Retinal pigment epithelial cell (primary cell): ENCODE measurements at regions not wholly inside any gene's neighbourhood (a gene's known extent, or its start where the extent isn't known, plus 50 kb on each side); places are given as distances from the start of the nearest gene placed in this dataset.

ENCODE experiments used
- DNase-seq: peaks from one replicate; pipeline ENCODE4 v3.0.0-alpha.2; 2010; ENCODE audit warnings: low read depth
- H3K4me3 ChIP-seq: 2 replicates; pipeline ENCODE4 v1.5.1; 2011; ENCODE audit warnings: mild to moderate bottlenecking, low read length, control low read depth, moderate library complexity
- CTCF ChIP-seq: conservative IDR thresholded peaks from 2 replicates; pipeline ENCODE4 v1.5.1; 2011; ENCODE audit warnings: low read depth, low read length, control low read depth, inconsistent platforms

DNA sequence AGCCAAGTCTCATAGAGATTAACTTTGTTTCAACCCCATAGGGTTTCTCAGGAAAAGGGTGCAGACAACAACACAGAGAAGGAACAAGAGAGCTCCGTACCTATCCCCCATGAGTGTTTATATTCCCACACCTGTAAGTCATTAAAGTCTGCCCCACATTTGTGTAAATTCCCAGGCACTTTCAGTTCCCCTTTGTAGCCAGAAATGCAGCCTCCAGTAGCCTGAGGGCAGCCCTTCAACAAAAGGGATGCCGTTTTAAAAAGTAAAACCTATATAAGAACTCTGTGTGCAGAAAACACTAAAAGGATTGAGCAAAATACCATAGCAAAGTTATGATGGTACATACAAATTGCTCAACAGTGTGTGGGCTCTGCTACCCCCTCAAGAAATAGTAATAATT lies 59.7 kb upstream of the TMEM108 start:
- no peak for TF ChIP-seq CTCF
- no peak for DNase-seq
- H3K4me3 ChIP-seq: no peak overlapping the region

DNA sequence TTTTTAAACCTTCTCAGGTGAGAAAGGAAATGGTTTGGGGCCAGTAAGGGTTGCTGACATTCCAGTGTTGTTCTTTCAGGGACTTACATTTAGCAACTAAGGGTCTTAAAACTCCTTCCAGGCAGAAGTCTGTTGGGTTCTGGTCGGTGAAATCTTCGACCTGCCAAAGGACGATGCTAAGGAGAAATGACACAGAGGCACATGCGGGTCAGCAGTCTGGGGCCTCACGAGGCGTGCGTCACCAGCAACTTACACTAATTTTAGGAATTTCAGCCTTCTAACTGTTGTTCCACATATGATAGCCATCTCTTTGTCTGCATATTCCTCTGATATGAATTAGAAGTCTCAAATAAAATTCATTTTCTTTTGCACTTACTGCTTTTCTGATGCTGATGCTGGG lies 64.1 kb upstream of the TMEM108 start:
- TF ChIP-seq CTCF: no peak
- peak; percentile 7 for DNase-seq
- no peak overlapping the region for H3K4me3 ChIP-seq

- DNase-seq: no peak
- TF ChIP-seq CTCF: no peak
- no peak overlapping the region for H3K4me3 ChIP-seq
Observed at GRCh38 chr3:132973441-132973840, 64.8 kb upstream of the TMEM108 start.

- no peak for TF ChIP-seq CTCF
- H3K4me3 ChIP-seq: no peak overlapping the region
- no peak for DNase-seq
Observed at GRCh38 chr3:132972333-132972732, 65.9 kb upstream of the TMEM108 start.

- no peak for TF ChIP-seq CTCF
- H3K4me3 ChIP-seq: no peak overlapping the region
- no peak for DNase-seq
Observed at GRCh38 chr3:132966374-132966773, 71.8 kb upstream of the TMEM108 start.

DNA sequence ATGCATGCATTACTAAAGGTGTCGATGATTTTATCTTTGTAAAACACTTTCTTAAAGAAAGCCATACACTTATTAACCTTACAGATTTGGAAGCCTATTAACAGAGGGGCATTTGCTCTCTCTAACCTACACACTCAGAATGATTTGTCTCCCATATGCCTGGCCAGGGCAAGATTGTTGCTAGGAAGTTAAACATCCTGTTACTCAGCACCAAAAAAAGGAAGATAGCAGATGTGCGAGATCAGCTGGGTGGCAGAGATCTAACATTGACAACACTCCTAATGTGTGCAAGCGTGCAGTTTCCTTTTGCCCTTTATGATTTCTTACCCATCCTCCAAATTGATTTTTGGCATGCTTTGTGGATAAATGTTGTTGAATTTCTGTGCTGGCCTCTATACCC lies 73.9 kb upstream of the TMEM108 start:
- no peak for DNase-seq
- no peak for TF ChIP-seq CTCF
- H3K4me3 ChIP-seq: no peak overlapping the region

DNA sequence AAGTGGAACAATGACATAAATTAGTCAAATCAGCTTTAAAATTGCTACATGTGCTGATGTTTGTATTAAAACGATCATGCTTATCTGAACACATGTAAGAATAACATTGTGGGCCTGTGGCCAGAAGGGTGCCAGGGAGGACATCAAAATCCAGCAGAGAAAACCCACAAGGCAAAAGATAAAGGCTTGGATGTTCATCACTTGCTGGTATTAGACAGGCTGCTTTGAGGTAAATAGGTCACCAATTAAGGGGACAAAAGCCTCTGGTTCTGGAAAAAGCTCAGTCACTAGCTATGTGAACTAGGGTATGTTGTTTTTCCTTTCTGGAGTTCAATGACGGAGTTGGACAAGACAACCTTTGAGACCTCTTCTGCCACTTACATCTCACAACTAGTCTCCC lies 74.4 kb upstream of the TMEM108 start:
- DNase-seq: no peak
- H3K4me3 ChIP-seq: no peak overlapping the region
- TF ChIP-seq CTCF: no peak
